ENCODE measurements at regions not wholly inside any gene's neighbourhood (a gene's known extent, or its start where the extent isn't known, plus 50 kb on each side); places are given as distances from the start of the nearest gene placed in this dataset.

- no peaks in the 10 kb centered on the region for H3K9me3 Mint-ChIP-seq (ENCODE audit: unreplicated experiment)
- no peak for TF ChIP-seq CTCF (IDR thresholded peaks at IDR 0.05; ENCODE audit: unreplicated experiment)
- H3K4me1 Mint-ChIP-seq (ENCODE audit: unreplicated experiment): no peaks in the 10 kb centered on the region
- no peak for DNase-seq (ENCODE audit: low spot score)
- no peak overlapping the region for H3K27ac Mint-ChIP-seq (ENCODE audit: unreplicated experiment)
- no peak overlapping the region for H3K4me3 Mint-ChIP-seq (ENCODE audit: unreplicated experiment)
- H3K36me3 Mint-ChIP-seq (ENCODE audit: low read depth, unreplicated experiment): no peaks in the 10 kb centered on the region
- peaks cover 3% of the 10 kb centered on the region for H3K27me3 Mint-ChIP-seq (ENCODE audit: unreplicated experiment)
These were observed 296.8 kb downstream of the WDR72 start for GRCh38 chr15:53462651-53463050.

GRCh38 chr15:53461677-53462076 is 297.8 kb downstream of the WDR72 start:
- peaks cover 3% of the 10 kb centered on the region for H3K27me3 Mint-ChIP-seq (ENCODE audit: unreplicated experiment)
- DNase-seq (ENCODE audit: low spot score): no peak
- no peaks in the 10 kb centered on the region for H3K9me3 Mint-ChIP-seq (ENCODE audit: unreplicated experiment)
- H3K4me1 Mint-ChIP-seq (ENCODE audit: unreplicated experiment): no peaks in the 10 kb centered on the region
- no peaks in the 10 kb centered on the region for H3K36me3 Mint-ChIP-seq (ENCODE audit: low read depth, unreplicated experiment)
- no peak overlapping the region for H3K27ac Mint-ChIP-seq (ENCODE audit: unreplicated experiment)
- no peak overlapping the region for H3K4me3 Mint-ChIP-seq (ENCODE audit: unreplicated experiment)
- TF ChIP-seq CTCF (IDR thresholded peaks at IDR 0.05; ENCODE audit: unreplicated experiment): no peak

GRCh38 chr15:53458736-53459135 is 300.7 kb downstream of the WDR72 start:
- Mint-ChIP-seq H3K27ac (ENCODE audit: unreplicated experiment) (no peak overlapping the region), H3K9me3 (ENCODE audit: unreplicated experiment) (no peaks in the 10 kb centered on the region), H3K4me1 (ENCODE audit: unreplicated experiment) (no peaks in the 10 kb centered on the region), H3K36me3 (ENCODE audit: low read depth, unreplicated experiment) (no peaks in the 10 kb centered on the region), H3K27me3 (ENCODE audit: unreplicated experiment) (peaks cover 3% of the 10 kb centered on the region), H3K4me3 (ENCODE audit: unreplicated experiment) (no peak overlapping the region)
- no peak for DNase-seq (ENCODE audit: low spot score)
- no peak for TF ChIP-seq CTCF (IDR thresholded peaks at IDR 0.05; ENCODE audit: unreplicated experiment)

GRCh38 chr15:53457479-53457878 is 302.0 kb downstream of the WDR72 start:
- Mint-ChIP-seq H3K4me1 (ENCODE audit: unreplicated experiment) (no peaks in the 10 kb centered on the region), H3K4me3 (ENCODE audit: unreplicated experiment) (no peak overlapping the region), H3K27ac (ENCODE audit: unreplicated experiment) (no peak overlapping the region), H3K36me3 (ENCODE audit: low read depth, unreplicated experiment) (no peaks in the 10 kb centered on the region), H3K27me3 (ENCODE audit: unreplicated experiment) (peaks cover 3% of the 10 kb centered on the region), H3K9me3 (ENCODE audit: unreplicated experiment) (no peaks in the 10 kb centered on the region)
- TF ChIP-seq CTCF (IDR thresholded peaks at IDR 0.05; ENCODE audit: unreplicated experiment): no peak
- DNase-seq (ENCODE audit: low spot score): no peak

GRCh38 chr15:53454843-53455721 is 304.4 kb downstream of the WDR72 start:
- DNase-seq (ENCODE audit: low spot score): no peak
- Mint-ChIP-seq H3K9me3 (ENCODE audit: unreplicated experiment) (no peaks in the 10 kb centered on the region), H3K4me3 (ENCODE audit: unreplicated experiment) (no peak overlapping the region), H3K36me3 (ENCODE audit: low read depth, unreplicated experiment) (no peaks in the 10 kb centered on the region), H3K27me3 (ENCODE audit: unreplicated experiment) (peaks cover 3% of the 10 kb centered on the region), H3K27ac (ENCODE audit: unreplicated experiment) (no peak overlapping the region), H3K4me1 (ENCODE audit: unreplicated experiment) (no peaks in the 10 kb centered on the region)
- no peak for TF ChIP-seq CTCF (IDR thresholded peaks at IDR 0.05; ENCODE audit: unreplicated experiment)

All from endothelial cell (in vitro differentiated cells).